Fibroblast of lung (primary cell): ENCODE measurements at regions not wholly inside any gene's neighbourhood (a gene's known extent, or its start where the extent isn't known, plus 50 kb on each side); places are given as distances from the start of the nearest gene placed in this dataset.

Experiments
- CTCF ChIP-seq, 2 donors: IDR thresholded peaks in 1 of 2; conservative IDR thresholded peaks in 1 of 2; 1 replicate in 1 of 2; 2 replicates in 1 of 2; pipeline ENCODE4 v1.5.1; 2011 to 2012; ENCODE audit warnings: low read length in 2 of 2, control low read depth in 1 of 2, inconsistent platforms in 1 of 2, low read depth in 1 of 2, mild to moderate bottlenecking in 1 of 2
- EZH2 ChIP-seq: IDR thresholded peaks from 2 replicates; pipeline ENCODE4 v1.5.1; 2012; ENCODE audit warnings: low read length, control low read depth, mild to moderate bottlenecking; ENCODE audit errors: missing control alignments

GRCh38 chr6:74570044-74570443, 635.8 kb downstream of the COL12A1 start:
- TF ChIP-seq CTCF (conservative IDR thresholded peaks at IDR 0.05 in 1 of 2, IDR thresholded peaks at IDR 0.05 in 1 of 2; ENCODE audit: low read depth in 1 of 2, low read length in 2 of 2) (no peak), EZH2 (no peak)
